Frontal cortex (tissue), 3 donors: ENCODE measurements at regions not wholly inside any gene's neighbourhood (a gene's known extent, or its start where the extent isn't known, plus 50 kb on each side); places are given as distances from the start of the nearest gene placed in this dataset.

Experiments used
- DNase-seq, 2 donors: peaks; one replicate each; pipeline ENCODE4 v3.0.0; 2012; ENCODE audit warnings: low spot score in 2 of 2
- FAIRE-seq: peaks from 2 replicates; lab custom pipeline; 2012; peaks lifted over from hg19 to GRCh38; lab: Jason Lieb, UNC
- donor health status: control.
- donor health status: control.
- donor health status: control.

GRCh38 chr5:93130624-93131490 lies 450.2 kb downstream of the NR2F1-AS1 start:
- DNase-seq, result no peak
- no peak for FAIRE-seq

- no peak for FAIRE-seq
- no peak for DNase-seq
Measured at GRCh38 chr5:93126634-93127033, 454.4 kb downstream of the NR2F1-AS1 start.

- DNase-seq (no peak), FAIRE-seq (no peak)
Measured at GRCh38 chr5:93123127-93123526, 457.9 kb downstream of the NR2F1-AS1 start.

- no peak for FAIRE-seq
- DNase-seq, result no peak
Measured at GRCh38 chr5:93122446-93122845, 458.6 kb downstream of the NR2F1-AS1 start.

GRCh38 chr5:93120771-93121170 lies 460.2 kb downstream of the NR2F1-AS1 start:
- DNase-seq (no peak), FAIRE-seq (no peak)

GRCh38 chr5:93120051-93120450 lies 461.0 kb downstream of the NR2F1-AS1 start:
- DNase-seq (no peak), FAIRE-seq (no peak)

- no peak for DNase-seq
- FAIRE-seq, result no peak
Measured at GRCh38 chr5:93117751-93118531, 463.1 kb downstream of the NR2F1-AS1 start.

- no peak for DNase-seq
- no peak for FAIRE-seq
Measured at GRCh38 chr5:93107805-93108520, 473.1 kb downstream of the NR2F1-AS1 start.

GRCh38 chr5:93107141-93107540 lies 473.9 kb downstream of the NR2F1-AS1 start:
- DNase-seq (no peak), FAIRE-seq (no peak)

GRCh38 chr5:93101661-93102060 lies 479.4 kb downstream of the NR2F1-AS1 start:
- FAIRE-seq (no peak), DNase-seq (no peak)

- FAIRE-seq (no peak), DNase-seq (no peak)
Measured at GRCh38 chr5:93100976-93101375, 480.0 kb downstream of the NR2F1-AS1 start.

GRCh38 chr5:93100428-93100827 lies 480.6 kb downstream of the NR2F1-AS1 start:
- FAIRE-seq (no peak), DNase-seq (no peak)

- FAIRE-seq, result no peak
Measured at GRCh38 chr5:93099902-93100347, 481.1 kb downstream of the NR2F1-AS1 start.

GRCh38 chr5:93096561-93096960 lies 484.5 kb downstream of the NR2F1-AS1 start:
- DNase-seq, result no peak
- no peak for FAIRE-seq

More at GRCh38 chr5:93099902-93100347, 481.1 kb downstream of the NR2F1-AS1 start:
- no peak for DNase-seq

GRCh38 chr5:93092349-93093105 lies 488.5 kb downstream of the NR2F1-AS1 start:
- DNase-seq (peak in 1 of 2 donors; percentile 1), FAIRE-seq (no peak)

- DNase-seq, result no peak
- no peak for FAIRE-seq
Measured at GRCh38 chr5:93090698-93091097, 490.3 kb downstream of the NR2F1-AS1 start.

- DNase-seq (no peak), FAIRE-seq (no peak)
Measured at GRCh38 chr5:93088592-93089389, 492.2 kb downstream of the NR2F1-AS1 start.

- no peak for FAIRE-seq
Measured at GRCh38 chr5:93087326-93087725, 493.7 kb downstream of the NR2F1-AS1 start.

GRCh38 chr5:93082981-93083380 lies 498.0 kb downstream of the NR2F1-AS1 start:
- FAIRE-seq (no peak), DNase-seq (no peak)

More at GRCh38 chr5:93087326-93087725, 493.7 kb downstream of the NR2F1-AS1 start:
- no peak for DNase-seq
